GM23338 (cell line): ENCODE measurements at regions not wholly inside any gene's neighbourhood (a gene's known extent, or its start where the extent isn't known, plus 50 kb on each side); places are given as distances from the start of the nearest gene placed in this dataset.

ENCODE experiments used
- EZH2 ChIP-seq: fragments of 200-600 bp; sonication (generic); IDR thresholded peaks from one replicate; pipeline ENCODE4 v1.8.0; 2017; ENCODE audit warnings: antibody characterized with exemption, mild to moderate bottlenecking, low read depth; ENCODE audit not compliant: unreplicated experiment
- EZH2phosphoT487 ChIP-seq: fragments of 200-600 bp; sonication (generic); IDR thresholded peaks from one replicate; pipeline ENCODE4 v1.8.1; 2018; ENCODE audit warnings: antibody characterized with exemption; ENCODE audit not compliant: unreplicated experiment
- POLR2AphosphoS5 ChIP-seq: IDR thresholded peaks from 2 replicates; pipeline ENCODE4 v1.6.1; 2016; ENCODE audit warnings: antibody characterized with exemption, low read depth
- TF ChIP-seq, protein P1 (sequence below), 2 experiments: fragments of 200-600 bp in 1 of 2; sonication (generic) in 1 of 2; conservative IDR thresholded peaks; 2 replicates each; pipeline versions ENCODE4 v1.5.1 to v1.6.1; 2016 to 2017; ENCODE audit warnings: antibody characterized with exemption in 2 of 2, low read depth in 2 of 2, mild to moderate bottlenecking in 2 of 2, moderate library complexity in 1 of 2

DNA sequence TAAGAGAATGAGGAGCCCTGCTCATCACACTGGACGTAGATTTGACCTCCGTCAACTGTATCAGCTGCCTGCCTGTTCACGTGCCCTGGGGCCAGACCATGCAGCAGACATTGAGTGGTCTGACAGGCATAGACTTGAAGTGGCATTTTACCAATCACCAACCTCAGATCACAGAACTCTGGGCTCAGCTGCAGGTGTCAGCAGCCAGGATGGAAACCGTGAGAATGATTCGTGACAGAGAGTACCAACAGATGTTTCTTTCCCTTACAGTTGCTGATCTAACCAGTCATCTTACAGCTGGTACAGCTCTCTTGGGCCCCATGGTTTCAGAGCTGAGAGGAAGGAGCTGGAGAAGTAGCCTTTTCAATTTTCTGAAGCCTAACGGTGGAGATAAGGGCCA is 148.9 kb downstream of the EN1 start:
- TF ChIP-seq, protein P1, sequence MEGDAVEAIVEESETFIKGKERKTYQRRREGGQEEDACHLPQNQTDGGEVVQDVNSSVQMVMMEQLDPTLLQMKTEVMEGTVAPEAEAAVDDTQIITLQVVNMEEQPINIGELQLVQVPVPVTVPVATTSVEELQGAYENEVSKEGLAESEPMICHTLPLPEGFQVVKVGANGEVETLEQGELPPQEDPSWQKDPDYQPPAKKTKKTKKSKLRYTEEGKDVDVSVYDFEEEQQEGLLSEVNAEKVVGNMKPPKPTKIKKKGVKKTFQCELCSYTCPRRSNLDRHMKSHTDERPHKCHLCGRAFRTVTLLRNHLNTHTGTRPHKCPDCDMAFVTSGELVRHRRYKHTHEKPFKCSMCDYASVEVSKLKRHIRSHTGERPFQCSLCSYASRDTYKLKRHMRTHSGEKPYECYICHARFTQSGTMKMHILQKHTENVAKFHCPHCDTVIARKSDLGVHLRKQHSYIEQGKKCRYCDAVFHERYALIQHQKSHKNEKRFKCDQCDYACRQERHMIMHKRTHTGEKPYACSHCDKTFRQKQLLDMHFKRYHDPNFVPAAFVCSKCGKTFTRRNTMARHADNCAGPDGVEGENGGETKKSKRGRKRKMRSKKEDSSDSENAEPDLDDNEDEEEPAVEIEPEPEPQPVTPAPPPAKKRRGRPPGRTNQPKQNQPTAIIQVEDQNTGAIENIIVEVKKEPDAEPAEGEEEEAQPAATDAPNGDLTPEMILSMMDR (conservative IDR thresholded peaks at IDR 0.05; ENCODE audit: low read depth in 2 of 2) = no peak
- no peak for TF ChIP-seq EZH2
- no peak for TF ChIP-seq EZH2phosphoT487
- no peak for TF ChIP-seq POLR2AphosphoS5
